ENCODE measurements at regions not wholly inside any gene's neighbourhood (a gene's known extent, or its start where the extent isn't known, plus 50 kb on each side); places are given as distances from the start of the nearest gene placed in this dataset.

DNA sequence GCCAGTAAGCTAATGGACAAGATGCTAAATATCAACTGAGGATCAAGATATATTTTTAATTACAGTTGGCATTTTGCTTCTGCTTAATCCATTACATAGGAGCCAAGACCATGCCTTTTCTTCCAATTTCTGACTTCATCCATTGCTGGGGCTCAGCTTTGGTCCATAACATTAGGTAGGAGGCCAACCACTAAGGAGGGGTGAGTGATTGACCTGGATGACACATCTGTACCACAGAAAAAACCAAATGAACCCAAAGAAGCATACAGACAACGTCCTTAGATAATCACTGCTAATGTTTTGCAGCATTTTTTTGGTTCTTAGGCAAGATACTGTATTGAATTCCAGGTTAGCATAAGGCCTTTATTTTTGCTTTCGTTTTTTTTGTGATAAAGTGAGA lies 353.2 kb upstream of the KCNH8 start:
- CTCF ChIA-PET, result no interaction called here
- TF ChIP-seq, protein P1, sequence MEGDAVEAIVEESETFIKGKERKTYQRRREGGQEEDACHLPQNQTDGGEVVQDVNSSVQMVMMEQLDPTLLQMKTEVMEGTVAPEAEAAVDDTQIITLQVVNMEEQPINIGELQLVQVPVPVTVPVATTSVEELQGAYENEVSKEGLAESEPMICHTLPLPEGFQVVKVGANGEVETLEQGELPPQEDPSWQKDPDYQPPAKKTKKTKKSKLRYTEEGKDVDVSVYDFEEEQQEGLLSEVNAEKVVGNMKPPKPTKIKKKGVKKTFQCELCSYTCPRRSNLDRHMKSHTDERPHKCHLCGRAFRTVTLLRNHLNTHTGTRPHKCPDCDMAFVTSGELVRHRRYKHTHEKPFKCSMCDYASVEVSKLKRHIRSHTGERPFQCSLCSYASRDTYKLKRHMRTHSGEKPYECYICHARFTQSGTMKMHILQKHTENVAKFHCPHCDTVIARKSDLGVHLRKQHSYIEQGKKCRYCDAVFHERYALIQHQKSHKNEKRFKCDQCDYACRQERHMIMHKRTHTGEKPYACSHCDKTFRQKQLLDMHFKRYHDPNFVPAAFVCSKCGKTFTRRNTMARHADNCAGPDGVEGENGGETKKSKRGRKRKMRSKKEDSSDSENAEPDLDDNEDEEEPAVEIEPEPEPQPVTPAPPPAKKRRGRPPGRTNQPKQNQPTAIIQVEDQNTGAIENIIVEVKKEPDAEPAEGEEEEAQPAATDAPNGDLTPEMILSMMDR (IDR thresholded peaks at IDR 0.05; ENCODE audit: insufficient read depth, low read length, missing control alignments), result no peak
- no peak for DNase-seq (ENCODE audit: low read depth, low spot score)
- H3K4me3 ChIP-seq (ENCODE audit: low read depth, low read length), result no peak overlapping the region
- POLR2A ChIA-PET, result no interaction called here

DNA sequence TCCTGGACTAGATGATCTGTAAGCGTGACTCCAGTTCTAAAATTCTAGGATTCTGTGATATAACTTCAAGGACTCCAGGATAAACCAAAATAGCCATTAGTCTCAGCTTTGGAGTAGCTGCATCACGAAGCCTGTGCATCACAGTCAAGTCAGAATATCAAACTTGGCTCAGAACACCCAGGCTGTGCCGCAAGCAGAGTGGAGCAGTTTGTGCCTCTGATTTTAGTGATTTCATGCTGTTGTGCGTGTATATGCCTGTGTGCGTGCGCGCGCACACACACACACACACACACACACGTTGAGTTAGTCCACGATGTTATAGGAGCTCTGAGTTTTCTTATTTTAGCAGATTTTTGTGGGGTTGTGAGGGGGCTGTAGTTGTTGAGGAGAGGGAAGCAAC lies 356.6 kb upstream of the KCNH8 start:
- no peak overlapping the region for H3K4me3 ChIP-seq (ENCODE audit: low read depth, low read length)
- DNase-seq (ENCODE audit: low read depth, low spot score), result no peak
- ChIA-PET POLR2A (no interaction called here), CTCF (no interaction called here)
- TF ChIP-seq, protein P1 (IDR thresholded peaks at IDR 0.05; ENCODE audit: insufficient read depth, low read length, missing control alignments), result no peak

DNA sequence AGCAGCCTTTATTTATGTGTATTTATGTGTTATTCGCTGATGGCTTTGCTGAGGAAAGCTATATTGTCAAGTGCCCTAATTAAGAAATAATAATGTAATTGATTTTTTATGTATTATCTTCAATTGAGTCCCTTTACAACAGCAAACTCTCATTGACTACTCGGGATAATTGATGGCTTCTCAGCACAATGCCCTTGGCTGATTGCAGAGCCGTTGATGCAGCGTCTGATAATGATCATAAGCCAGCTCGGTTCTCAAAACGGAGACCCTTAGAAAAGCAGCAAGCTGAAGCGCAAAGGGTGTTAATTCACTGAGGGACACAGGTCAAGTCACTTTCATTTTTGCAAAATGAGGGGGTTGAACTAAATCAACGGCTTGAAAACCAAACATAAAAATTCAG lies 357.1 kb upstream of the KCNH8 start:
- ChIA-PET CTCF (no interaction called here), POLR2A (no interaction called here)
- no peak for DNase-seq (ENCODE audit: low read depth, low spot score)
- TF ChIP-seq, protein P1 (IDR thresholded peaks at IDR 0.05; ENCODE audit: insufficient read depth, low read length, missing control alignments), result no peak
- H3K4me3 ChIP-seq (ENCODE audit: low read depth, low read length), result no peak overlapping the region

DNA sequence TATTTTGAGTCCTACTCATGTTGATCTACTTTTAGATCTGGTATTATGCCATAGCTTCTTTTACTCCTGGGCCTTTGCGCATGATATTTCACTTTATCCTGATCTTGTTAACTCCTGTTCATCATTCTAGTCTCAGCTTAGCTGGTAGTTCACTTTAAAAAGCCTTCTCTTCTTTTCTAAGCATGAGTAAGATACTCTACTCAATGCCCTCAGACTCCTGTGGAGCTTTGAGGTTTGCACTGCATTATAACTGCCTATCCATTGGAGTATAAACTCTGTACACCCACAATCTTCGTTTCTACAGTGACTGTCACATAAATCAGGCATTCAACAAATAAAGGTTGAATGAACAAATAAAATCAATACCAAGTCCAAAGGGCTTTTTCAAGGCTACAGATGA lies 357.9 kb upstream of the KCNH8 start:
- POLR2A ChIA-PET, result no interaction called here
- DNase-seq (ENCODE audit: low read depth, low spot score), result no peak
- CTCF ChIA-PET, result no interaction called here
- TF ChIP-seq, protein P1 (IDR thresholded peaks at IDR 0.05; ENCODE audit: insufficient read depth, low read length, missing control alignments), result no peak
- H3K4me3 ChIP-seq (ENCODE audit: low read depth, low read length), result no peak overlapping the region

DNA sequence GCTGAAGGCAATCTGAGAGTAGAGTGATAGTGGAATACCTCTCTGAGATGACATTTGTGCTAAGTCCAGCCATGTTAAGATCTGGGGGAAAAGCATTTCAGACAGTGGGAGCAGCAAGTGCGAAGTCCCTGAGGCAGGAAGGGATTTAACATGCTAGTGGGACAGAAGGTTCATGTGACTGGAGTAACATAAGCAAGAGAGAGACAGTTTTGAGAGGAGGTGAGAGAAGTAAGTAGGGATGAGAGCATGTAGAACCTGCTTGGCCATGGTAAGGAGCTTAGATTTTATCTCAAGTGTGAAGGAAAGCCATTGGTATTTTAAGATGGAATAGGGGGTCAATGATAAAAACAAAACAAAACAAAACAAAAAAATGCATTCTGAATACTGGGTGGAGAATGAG lies 358.6 kb upstream of the KCNH8 start:
- CTCF ChIA-PET, result no interaction called here
- TF ChIP-seq, protein P1 (IDR thresholded peaks at IDR 0.05; ENCODE audit: insufficient read depth, low read length, missing control alignments), result no peak
- POLR2A ChIA-PET, result no interaction called here
- no peak for DNase-seq (ENCODE audit: low read depth, low spot score)
- no peak overlapping the region for H3K4me3 ChIP-seq (ENCODE audit: low read depth, low read length)

DNA sequence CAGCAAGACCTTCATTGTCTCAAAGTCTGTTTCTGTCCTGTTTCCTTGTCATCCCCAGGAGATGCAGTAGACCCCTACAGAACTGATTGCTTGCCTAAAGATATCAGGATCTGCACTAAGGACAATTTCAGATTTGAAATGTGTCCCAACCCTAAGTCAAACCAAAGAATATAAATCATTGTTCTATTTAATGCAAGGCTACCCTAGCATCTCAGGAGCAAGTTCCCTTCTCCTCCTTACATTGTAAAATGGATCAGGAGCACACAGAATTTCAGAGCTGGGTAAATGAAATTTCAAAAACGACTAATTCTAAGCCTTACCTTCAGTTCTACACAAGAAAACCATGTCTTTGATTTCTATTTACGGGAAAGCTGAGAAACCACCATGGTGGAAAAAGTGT lies 360.9 kb upstream of the KCNH8 start:
- no peak overlapping the region for H3K4me3 ChIP-seq (ENCODE audit: low read depth, low read length)
- ChIA-PET POLR2A (no interaction called here), CTCF (no interaction called here)
- TF ChIP-seq, protein P1 (IDR thresholded peaks at IDR 0.05; ENCODE audit: insufficient read depth, low read length, missing control alignments), result no peak
- no peak for DNase-seq (ENCODE audit: low read depth, low spot score)

All from AG04449 (cell line).